ENCODE measurements at regions not wholly inside any gene's neighbourhood (a gene's known extent, or its start where the extent isn't known, plus 50 kb on each side); places are given as distances from the start of the nearest gene placed in this dataset.

DNA sequence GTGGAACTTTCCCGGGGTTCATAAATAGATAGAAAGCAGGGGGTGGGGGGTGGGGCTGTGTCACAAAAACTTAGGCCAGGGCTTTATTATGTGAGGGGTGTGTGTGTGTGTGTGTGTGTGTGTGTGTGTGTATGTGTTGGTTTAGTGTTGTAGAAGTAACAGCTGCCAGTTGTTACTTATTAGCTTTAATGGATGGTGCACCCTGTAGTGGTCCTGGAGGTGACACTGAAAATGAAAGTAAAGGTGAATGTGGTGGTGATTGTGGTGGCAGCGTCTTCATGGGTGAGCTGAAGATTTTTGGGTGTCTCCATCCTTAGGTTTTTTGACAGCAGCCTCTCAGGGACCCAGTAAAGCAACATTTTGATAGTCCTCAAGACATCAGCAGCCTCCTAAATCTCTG is 449.9 kb downstream of the PDCD6IP start:
- no peak for DNase-seq (ENCODE audit: low spot score)
- ATAC-seq (ENCODE audit: low FRiP score), result no peak
- no peak for TF ChIP-seq CTCF (IDR thresholded peaks at IDR 0.05)

DNA sequence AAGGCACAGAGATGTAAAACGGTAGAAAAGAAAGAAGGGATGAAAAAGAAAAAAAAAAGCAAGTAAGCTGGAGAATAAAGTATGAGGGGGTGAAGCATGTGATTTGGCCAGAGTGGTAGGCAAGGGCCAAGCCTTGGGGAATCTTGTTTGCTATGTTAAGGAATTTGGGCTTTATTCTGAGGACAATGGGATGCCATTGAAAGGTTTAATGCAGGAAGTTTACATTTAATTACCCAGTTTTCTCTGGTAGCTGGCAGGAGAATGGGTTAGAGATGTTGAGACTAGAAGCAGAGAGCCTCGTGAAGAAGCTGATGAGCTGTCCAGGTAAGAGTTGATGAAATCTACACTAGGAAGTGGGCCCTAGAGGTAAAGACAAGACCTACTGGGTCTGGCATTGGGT is 455.9 kb downstream of the PDCD6IP start:
- no peak for TF ChIP-seq CTCF (IDR thresholded peaks at IDR 0.05)
- ATAC-seq (ENCODE audit: low FRiP score) (no peak), DNase-seq (ENCODE audit: low spot score) (no peak)

DNA sequence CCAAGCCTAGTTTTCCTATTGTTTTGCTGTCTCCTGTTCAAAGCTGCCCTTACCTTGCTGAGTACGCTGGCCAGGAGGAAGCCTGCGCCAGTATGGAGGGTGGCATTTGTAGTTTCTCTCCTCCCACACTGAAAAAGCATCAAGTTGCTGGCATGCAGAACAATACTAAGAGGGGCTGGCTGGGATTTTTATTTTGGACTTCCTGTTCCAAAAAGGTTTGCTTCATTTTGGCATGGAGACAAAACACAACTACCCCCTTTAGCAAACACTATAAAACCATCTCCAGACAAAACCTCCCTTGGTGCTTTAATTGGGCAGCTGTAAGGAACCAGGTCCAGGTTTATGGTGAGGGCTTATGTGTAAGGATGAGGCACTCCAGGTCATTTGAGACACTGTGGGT is 457.6 kb downstream of the PDCD6IP start:
- ATAC-seq (ENCODE audit: low FRiP score) (no peak), DNase-seq (ENCODE audit: low spot score) (no peak)
- TF ChIP-seq CTCF (IDR thresholded peaks at IDR 0.05), result no peak

DNA sequence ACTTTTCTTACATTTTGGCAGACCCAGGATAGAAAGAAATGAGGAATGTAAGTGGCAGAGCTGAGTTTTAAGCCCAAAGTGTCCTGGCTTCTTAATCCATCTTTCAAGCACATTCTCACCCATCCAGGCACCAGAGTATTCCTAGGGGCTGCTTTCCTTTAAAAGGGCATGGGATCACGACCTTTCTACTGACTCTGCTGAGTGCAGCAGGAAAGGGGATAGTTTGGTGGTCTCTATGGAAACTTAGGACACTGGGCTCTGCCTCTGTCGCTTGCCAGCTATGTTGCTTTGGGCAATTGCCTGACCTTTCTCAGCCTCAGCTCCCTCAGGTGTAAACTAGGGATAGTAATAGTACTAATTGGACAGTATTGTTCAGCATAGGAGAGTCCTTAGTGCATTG is 458.4 kb downstream of the PDCD6IP start:
- no peak for TF ChIP-seq CTCF (IDR thresholded peaks at IDR 0.05)

GRCh38 chr3:34258271-34258998 is 460.0 kb downstream of the PDCD6IP start:
- no peak for ATAC-seq (ENCODE audit: low FRiP score)
- no peak for DNase-seq (ENCODE audit: low spot score)
- no peak for TF ChIP-seq CTCF (IDR thresholded peaks at IDR 0.05)

More for the DNA sequence above, 458.4 kb downstream of the PDCD6IP start:
- DNase-seq (ENCODE audit: low spot score) (no peak), ATAC-seq (ENCODE audit: low FRiP score) (no peak)

DNA sequence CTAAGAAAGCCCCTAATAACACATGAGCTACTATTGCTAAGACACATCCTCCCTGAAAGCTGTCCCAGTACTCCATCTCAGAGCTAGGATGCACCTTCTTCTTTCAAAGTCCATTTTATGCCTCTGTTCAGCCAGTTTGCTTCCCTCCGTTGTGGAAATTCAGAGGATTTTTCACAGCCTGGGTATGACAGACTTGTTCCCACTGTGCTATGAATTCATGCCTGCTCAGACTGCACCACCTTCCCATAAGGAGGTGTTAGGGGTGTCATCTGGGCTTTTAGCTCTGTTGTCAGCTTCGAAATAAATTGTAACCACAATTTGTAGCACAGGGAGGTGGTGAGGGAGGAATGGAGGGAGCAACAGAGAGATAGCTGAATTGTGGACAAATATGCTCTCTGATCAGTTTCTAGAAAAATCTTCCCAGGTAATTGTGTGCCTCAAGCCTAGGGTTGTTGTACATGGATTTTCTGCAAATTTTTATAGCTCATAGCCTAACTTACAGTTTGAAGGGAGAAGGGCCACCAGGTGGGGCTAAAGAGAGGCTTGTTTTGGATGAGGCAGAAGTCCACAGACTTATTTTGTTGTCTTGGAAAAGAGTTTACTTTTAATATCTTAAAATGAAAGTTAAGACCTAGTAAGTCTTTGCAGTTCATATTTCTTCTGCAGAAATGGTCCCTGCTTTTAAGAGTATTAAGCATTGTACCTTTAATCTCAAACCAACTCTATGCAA is 462.0 kb downstream of the PDCD6IP start:
- TF ChIP-seq CTCF (IDR thresholded peaks at IDR 0.05), result no peak
- DNase-seq (ENCODE audit: low spot score) (peak; percentile 31), ATAC-seq (ENCODE audit: low FRiP score) (peak; percentile 47)

- peak; percentile 84 for ATAC-seq (ENCODE audit: low FRiP score)
- no peak for DNase-seq (ENCODE audit: low spot score)
Measured at GRCh38 chr3:34261001-34261385, 462.6 kb downstream of the PDCD6IP start.

More at GRCh38 chr3:34261001-34261385, 462.6 kb downstream of the PDCD6IP start:
- no peak for TF ChIP-seq CTCF (IDR thresholded peaks at IDR 0.05)

All from omental fat pad (tissue), 3 donors.